Osteoblast (primary cell): ENCODE measurements at regions not wholly inside any gene's neighbourhood (a gene's known extent, or its start where the extent isn't known, plus 50 kb on each side); places are given as distances from the start of the nearest gene placed in this dataset.

Experiments
- DNase-seq: peaks from one replicate; pipeline ENCODE4 v3.0.0; 2011; ENCODE audit warnings: low spot score, mixed read lengths; ENCODE audit not compliant: insufficient read length; ENCODE audit errors: missing footprints
- H2AFZ ChIP-seq: 2 replicates; pipeline ENCODE4 v1.6.0; 2011; ENCODE audit warnings: mild to moderate bottlenecking, low read length
- H3K27ac ChIP-seq: 2 replicates; pipeline ENCODE4 v1.5.1; 2011; ENCODE audit warnings: mild to moderate bottlenecking, low read depth, low read length, moderate library complexity
- H3K27me3 ChIP-seq: 2 replicates; pipeline ENCODE4 v1.6.0; 2012; ENCODE audit warnings: mild to moderate bottlenecking, control low read depth, inconsistent platforms, low read length, moderate library complexity; ENCODE audit not compliant: insufficient read depth
- H3K36me3 ChIP-seq: 2 replicates; pipeline ENCODE4 v1.5.1; 2011; ENCODE audit warnings: mild to moderate bottlenecking, low read length, control low read depth, moderate library complexity; ENCODE audit not compliant: insufficient read depth
- H3K4me1 ChIP-seq: 2 replicates; pipeline ENCODE4 v1.5.1; 2011; ENCODE audit warnings: mild to moderate bottlenecking, low read length, control low read depth, moderate library complexity; ENCODE audit not compliant: insufficient read depth
- H3K4me2 ChIP-seq: 2 replicates; pipeline ENCODE4 v1.6.0; 2011; ENCODE audit warnings: mild to moderate bottlenecking, low read length; ENCODE audit not compliant: insufficient read depth
- H3K4me3 ChIP-seq: fragments of 200-600 bp; sonication (generic); 3 replicates; pipeline ENCODE4 v1.5.1; 2012; ENCODE audit warnings: mild to moderate bottlenecking, low read length, inconsistent platforms; ENCODE audit not compliant: insufficient read depth
- H3K79me2 ChIP-seq: 2 replicates; pipeline ENCODE4 v1.6.0; 2012; ENCODE audit warnings: mild to moderate bottlenecking, low read length, control low read depth, inconsistent platforms; ENCODE audit not compliant: insufficient read depth
- H3K9me3 ChIP-seq: 2 replicates; pipeline ENCODE4 v1.5.1; 2011; ENCODE audit warnings: low read depth, low read length, control low read depth
- H4K20me1 ChIP-seq: 2 replicates; pipeline ENCODE4 v1.6.0; 2012; ENCODE audit warnings: mild to moderate bottlenecking, low read length, control low read depth; ENCODE audit not compliant: insufficient read depth
- CTCF ChIP-seq: IDR thresholded peaks from 2 replicates; pipeline ENCODE4 v1.5.1; 2011; ENCODE audit warnings: mild to moderate bottlenecking, low read depth, low read length, moderate library complexity; ENCODE audit errors: extremely low read depth

- no peak for DNase-seq
- no peak overlapping the region for H2AFZ ChIP-seq
Measured at GRCh38 chr4:18954538-18954937, 933.0 kb upstream of the LCORL start.

GRCh38 chr4:18953613-18954012 is 932.1 kb upstream of the LCORL start:
- Histone ChIP-seq H3K9me3 (peaks cover 2% of the 10 kb centered on the region), H3K79me2 (no peaks in the 10 kb centered on the region), H3K36me3 (no peaks in the 10 kb centered on the region), H3K4me3 (no peak overlapping the region), H3K4me2 (no peak overlapping the region), H4K20me1 (no peaks in the 10 kb centered on the region), H3K27me3 (no peaks in the 10 kb centered on the region), H3K4me1 (no peaks in the 10 kb centered on the region), H3K27ac (no peak overlapping the region), H2AFZ (no peak overlapping the region)
- TF ChIP-seq CTCF, result no peak
- no peak for DNase-seq

More at GRCh38 chr4:18954538-18954937, 933.0 kb upstream of the LCORL start:
- H3K4me2 ChIP-seq, result no peak overlapping the region
- H3K9me3 ChIP-seq, result peaks cover 2% of the 10 kb centered on the region
- no peaks in the 10 kb centered on the region for H4K20me1 ChIP-seq
- no peak overlapping the region for H3K27ac ChIP-seq
- no peaks in the 10 kb centered on the region for H3K36me3 ChIP-seq
- H3K27me3 ChIP-seq, result no peaks in the 10 kb centered on the region
- no peaks in the 10 kb centered on the region for H3K79me2 ChIP-seq
- H3K4me1 ChIP-seq, result no peaks in the 10 kb centered on the region
- no peak for TF ChIP-seq CTCF
- H3K4me3 ChIP-seq, result no peak overlapping the region

- Histone ChIP-seq H3K4me1 (no peaks in the 10 kb centered on the region), H3K4me2 (no peak overlapping the region), H2AFZ (no peak overlapping the region), H3K27ac (no peak overlapping the region), H3K9me3 (peaks cover 4% of the 10 kb centered on the region), H3K79me2 (no peaks in the 10 kb centered on the region), H4K20me1 (no peaks in the 10 kb centered on the region), H3K27me3 (no peaks in the 10 kb centered on the region), H3K4me3 (no peak overlapping the region), H3K36me3 (no peaks in the 10 kb centered on the region)
- no peak for TF ChIP-seq CTCF
- DNase-seq, result no peak
Measured at GRCh38 chr4:18945464-18945863, 923.9 kb upstream of the LCORL start.

GRCh38 chr4:18942874-18943273 is 921.3 kb upstream of the LCORL start:
- H3K36me3 ChIP-seq, result no peaks in the 10 kb centered on the region
- no peaks in the 10 kb centered on the region for H4K20me1 ChIP-seq
- no peaks in the 10 kb centered on the region for H3K4me1 ChIP-seq
- H3K79me2 ChIP-seq, result no peaks in the 10 kb centered on the region
- no peak for DNase-seq
- H3K9me3 ChIP-seq, result peaks cover 2% of the 10 kb centered on the region
- no peak overlapping the region for H3K4me2 ChIP-seq
- H2AFZ ChIP-seq, result no peak overlapping the region
- no peak for TF ChIP-seq CTCF
- H3K27ac ChIP-seq, result no peak overlapping the region
- H3K4me3 ChIP-seq, result no peak overlapping the region
- H3K27me3 ChIP-seq, result no peaks in the 10 kb centered on the region
